Panc1 (cell line): ENCODE measurements at regions not wholly inside any gene's neighbourhood (a gene's known extent, or its start where the extent isn't known, plus 50 kb on each side); places are given as distances from the start of the nearest gene placed in this dataset.

Source experiments
- POLR2AphosphoS5 ChIP-seq: IDR thresholded peaks from 2 replicates; pipeline ENCODE4 v1.6.1; 2012; ENCODE audit warnings: mild to moderate bottlenecking, low read depth, low read length, moderate library complexity
- TF ChIP-seq, protein P1 (sequence below): fragments of 450-650 bp; IDR thresholded peaks from 2 replicates; pipeline ENCODE4 v1.5.1; 2017; ENCODE audit warnings: mild to moderate bottlenecking

DNA sequence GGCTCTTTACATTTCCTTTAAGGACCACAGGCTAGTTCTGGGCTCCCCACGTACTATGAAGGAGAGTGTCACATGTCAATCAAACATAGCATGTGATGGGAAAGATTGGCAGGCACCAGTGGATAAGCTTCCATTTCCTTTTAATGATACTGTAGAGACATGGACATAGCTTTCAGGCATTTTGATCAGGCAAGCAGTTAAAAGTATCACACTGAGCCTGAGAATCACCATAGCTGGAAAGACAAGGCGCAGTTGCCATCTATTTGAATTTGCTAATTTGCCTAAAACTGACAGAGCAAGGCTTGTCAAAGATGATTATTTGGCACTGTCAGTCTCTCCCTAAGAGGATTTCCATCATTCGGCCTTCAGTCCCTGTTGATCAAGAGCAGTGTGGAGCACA, 263.4 kb upstream of the TAC1 start:
- no peak for TF ChIP-seq POLR2AphosphoS5
- TF ChIP-seq, protein P1, sequence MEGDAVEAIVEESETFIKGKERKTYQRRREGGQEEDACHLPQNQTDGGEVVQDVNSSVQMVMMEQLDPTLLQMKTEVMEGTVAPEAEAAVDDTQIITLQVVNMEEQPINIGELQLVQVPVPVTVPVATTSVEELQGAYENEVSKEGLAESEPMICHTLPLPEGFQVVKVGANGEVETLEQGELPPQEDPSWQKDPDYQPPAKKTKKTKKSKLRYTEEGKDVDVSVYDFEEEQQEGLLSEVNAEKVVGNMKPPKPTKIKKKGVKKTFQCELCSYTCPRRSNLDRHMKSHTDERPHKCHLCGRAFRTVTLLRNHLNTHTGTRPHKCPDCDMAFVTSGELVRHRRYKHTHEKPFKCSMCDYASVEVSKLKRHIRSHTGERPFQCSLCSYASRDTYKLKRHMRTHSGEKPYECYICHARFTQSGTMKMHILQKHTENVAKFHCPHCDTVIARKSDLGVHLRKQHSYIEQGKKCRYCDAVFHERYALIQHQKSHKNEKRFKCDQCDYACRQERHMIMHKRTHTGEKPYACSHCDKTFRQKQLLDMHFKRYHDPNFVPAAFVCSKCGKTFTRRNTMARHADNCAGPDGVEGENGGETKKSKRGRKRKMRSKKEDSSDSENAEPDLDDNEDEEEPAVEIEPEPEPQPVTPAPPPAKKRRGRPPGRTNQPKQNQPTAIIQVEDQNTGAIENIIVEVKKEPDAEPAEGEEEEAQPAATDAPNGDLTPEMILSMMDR, result no peak
